HG02938 (cell line): ENCODE measurements at regions not wholly inside any gene's neighbourhood (a gene's known extent, or its start where the extent isn't known, plus 50 kb on each side); places are given as distances from the start of the nearest gene placed in this dataset.

Experiments used
- ATAC-seq: cut with Tn5 transposase; IDR thresholded peaks from one replicate; pipeline ENCODE4 v1.9.1; 2021; ENCODE audit warnings: mild to moderate bottlenecking, moderate library complexity; ENCODE audit not compliant: unreplicated experiment

- no peak for ATAC-seq
Observed at GRCh38 chr1:103256490-103256889, 148.2 kb upstream of the COL11A1 start.

GRCh38 chr1:103254691-103255090, 146.4 kb upstream of the COL11A1 start:
- ATAC-seq = no peak

GRCh38 chr1:103250441-103250861, 142.1 kb upstream of the COL11A1 start:
- ATAC-seq = no peak

- ATAC-seq = no peak
Observed at GRCh38 chr1:103248417-103249102, 140.2 kb upstream of the COL11A1 start.

- no peak for ATAC-seq
Observed at GRCh38 chr1:103247517-103247916, 139.2 kb upstream of the COL11A1 start.

- no peak for ATAC-seq
Observed at GRCh38 chr1:103243481-103243880, 135.2 kb upstream of the COL11A1 start.

GRCh38 chr1:103239034-103239433, 130.7 kb upstream of the COL11A1 start:
- no peak for ATAC-seq

- no peak for ATAC-seq
Observed at GRCh38 chr1:103230061-103230460, 121.7 kb upstream of the COL11A1 start.

GRCh38 chr1:103220631-103221041, 112.3 kb upstream of the COL11A1 start:
- ATAC-seq = no peak

GRCh38 chr1:103218821-103219220, 110.5 kb upstream of the COL11A1 start:
- ATAC-seq = no peak

GRCh38 chr1:103218369-103218768, 110.0 kb upstream of the COL11A1 start:
- no peak for ATAC-seq

- no peak for ATAC-seq
Observed at GRCh38 chr1:103211073-103211472, 102.8 kb upstream of the COL11A1 start.

GRCh38 chr1:103208844-103209243, 100.5 kb upstream of the COL11A1 start:
- ATAC-seq = no peak

- no peak for ATAC-seq
Observed at GRCh38 chr1:103199001-103199400, 90.7 kb upstream of the COL11A1 start.

GRCh38 chr1:103198076-103198475, 89.8 kb upstream of the COL11A1 start:
- no peak for ATAC-seq

- no peak for ATAC-seq
Observed at GRCh38 chr1:103197216-103197615, 88.9 kb upstream of the COL11A1 start.

- no peak for ATAC-seq
Observed at GRCh38 chr1:103194984-103195383, 86.7 kb upstream of the COL11A1 start.

- ATAC-seq = no peak
Observed at GRCh38 chr1:103194060-103194459, 85.7 kb upstream of the COL11A1 start.

GRCh38 chr1:103191327-103191726, 83.0 kb upstream of the COL11A1 start:
- ATAC-seq = no peak

GRCh38 chr1:103190766-103191165, 82.4 kb upstream of the COL11A1 start:
- ATAC-seq = no peak

GRCh38 chr1:103187673-103188072, 79.4 kb upstream of the COL11A1 start:
- no peak for ATAC-seq

GRCh38 chr1:103180660-103181059, 72.3 kb upstream of the COL11A1 start:
- ATAC-seq = no peak

- no peak for ATAC-seq
Observed at GRCh38 chr1:103177108-103177775, 68.9 kb upstream of the COL11A1 start.
